WTC11 (cell line): ENCODE measurements at regions not wholly inside any gene's neighbourhood (a gene's known extent, or its start where the extent isn't known, plus 50 kb on each side); places are given as distances from the start of the nearest gene placed in this dataset.
A peak's percentile ranks its signal among the peaks of the same experiment; 100 is the strongest.

Experiments used
- ATAC-seq: fragments of 200-7000 bp; cut with Tn5 transposase; 2 replicates; pipeline ENCODE4 v1.10.0; 2021; ENCODE audit warnings: mild to moderate bottlenecking, moderate library complexity
- CTCF ChIA-PET: fragments of 300-600 bp; sonication (Branson Sonifier 250); formaldehyde crosslinking; loops from one replicate; lab custom pipeline; 2021; ENCODE audit warnings: antibody characterized with exemption; lab: Charles Lee
- POLR2A ChIA-PET: fragments of 350-600 bp; sonication (Branson Sonifier 250); formaldehyde crosslinking; loops from one replicate; lab custom pipeline; 2021; ENCODE audit warnings: antibody characterized with exemption; lab: Charles Lee
- DNase-seq: peaks from one replicate; pipeline ENCODE4 v3.0.0; 2021; ENCODE audit warnings: low spot score
- H3K27ac Mint-ChIP-seq: 2 replicates; pipeline ENCODE4 v1.8.0; 2021; ENCODE audit warnings: mixed read lengths
- H3K27me3 Mint-ChIP-seq: 2 replicates; pipeline ENCODE4 v1.8.0; 2021; ENCODE audit warnings: low read depth, mild to moderate bottlenecking, moderate library complexity, mixed read lengths
- H3K36me3 Mint-ChIP-seq: 2 replicates; pipeline ENCODE4 v1.8.0; 2021; ENCODE audit warnings: mixed read lengths
- H3K4me1 Mint-ChIP-seq: 2 replicates; pipeline ENCODE4 v1.8.0; 2022; ENCODE audit warnings: mixed read lengths
- H3K4me3 Mint-ChIP-seq: 2 replicates; pipeline ENCODE4 v1.8.0; 2021; ENCODE audit warnings: mild to moderate bottlenecking, moderate library complexity, mixed read lengths
- H3K9me3 Mint-ChIP-seq: 2 replicates; pipeline ENCODE4 v1.8.0; 2021; ENCODE audit warnings: mixed read lengths
- ATF1 ChIP-seq: sonication (generic); formaldehyde crosslinking; IDR thresholded peaks from 2 replicates; pipeline ENCODE4 v1.8.1; 2023; ENCODE audit warnings: mild to moderate bottlenecking, moderate library complexity, missing genetic modification reagents
- CBFB ChIP-seq: sonication (generic); formaldehyde crosslinking; IDR thresholded peaks from 2 replicates; pipeline ENCODE4 v1.8.1; 2022; ENCODE audit warnings: mild to moderate bottlenecking, low read depth, missing genetic modification reagents
- ETV6 ChIP-seq: sonication (generic); formaldehyde crosslinking; IDR thresholded peaks from 2 replicates; pipeline ENCODE4 v1.8.1; 2022; ENCODE audit warnings: mild to moderate bottlenecking, missing genetic modification reagents
- FOXK1 ChIP-seq: sonication (generic); formaldehyde crosslinking; IDR thresholded peaks from 2 replicates; pipeline ENCODE4 v1.8.0; 2022; ENCODE audit warnings: mild to moderate bottlenecking, moderate library complexity, missing genetic modification reagents
- IRF2 ChIP-seq: sonication (generic); formaldehyde crosslinking; IDR thresholded peaks from 2 replicates; pipeline ENCODE4 v1.8.0; 2022; ENCODE audit warnings: low read depth, missing genetic modification reagents, borderline replicate concordance
- KAT7 ChIP-seq: sonication (generic); formaldehyde crosslinking; IDR thresholded peaks from 2 replicates; pipeline ENCODE4 v1.8.1; 2023; ENCODE audit warnings: missing genetic modification reagents, mild to moderate bottlenecking, borderline replicate concordance
- MXD4 ChIP-seq: fragments of 250-450 bp; sonication (Bioruptor Pico); IDR thresholded peaks from 2 replicates; pipeline ENCODE4 v1.8.0; 2021; ENCODE audit warnings: mild to moderate bottlenecking, moderate library complexity, borderline replicate concordance
- NFE2L1 ChIP-seq: sonication (generic); formaldehyde crosslinking; IDR thresholded peaks from 2 replicates; pipeline ENCODE4 v1.8.1; 2023; ENCODE audit warnings: missing genetic modification reagents
- SOX15 ChIP-seq: fragments of 250-450 bp; sonication (Bioruptor Pico); IDR thresholded peaks from 2 replicates; pipeline ENCODE4 v1.9.0; 2021; ENCODE audit warnings: mild to moderate bottlenecking
- STAT6 ChIP-seq: sonication (generic); formaldehyde crosslinking; conservative IDR thresholded peaks from 2 replicates; pipeline ENCODE4 v1.8.1; 2023; ENCODE audit warnings: mild to moderate bottlenecking, low read depth, missing genetic modification reagents, moderate library complexity
- TP53 ChIP-seq: sonication (generic); formaldehyde crosslinking; IDR thresholded peaks from 2 replicates; pipeline ENCODE4 v1.8.1; 2023; ENCODE audit warnings: mild to moderate bottlenecking, missing genetic modification reagents
- ZBTB21 ChIP-seq: sonication (generic); formaldehyde crosslinking; IDR thresholded peaks from 2 replicates; pipeline ENCODE4 v1.8.1; 2023; ENCODE audit warnings: mild to moderate bottlenecking, missing genetic modification reagents, borderline replicate concordance
- ZNF121 ChIP-seq: sonication (generic); formaldehyde crosslinking; IDR thresholded peaks from 2 replicates; pipeline ENCODE4 v1.8.0; 2023; ENCODE audit warnings: missing genetic modification reagents
- ZNF219 ChIP-seq: sonication (generic); formaldehyde crosslinking; IDR thresholded peaks from 2 replicates; pipeline ENCODE4 v1.8.0; 2023; ENCODE audit warnings: missing genetic modification reagents, mild to moderate bottlenecking, borderline replicate concordance
- ZNF263 ChIP-seq: sonication (generic); formaldehyde crosslinking; IDR thresholded peaks from 2 replicates; pipeline ENCODE4 v1.8.1; 2022; ENCODE audit warnings: low read depth, mild to moderate bottlenecking, moderate library complexity, missing genetic modification reagents
- ZNF671 ChIP-seq: fragments of 250-450 bp; sonication (Bioruptor Pico); IDR thresholded peaks from 2 replicates; pipeline ENCODE4 v1.8.0; 2021; ENCODE audit warnings: mild to moderate bottlenecking
- TF ChIP-seq, protein P1 (sequence below): sonication (generic); formaldehyde crosslinking; IDR thresholded peaks from 2 replicates; pipeline ENCODE4 v1.8.1; 2022; ENCODE audit warnings: mild to moderate bottlenecking, missing genetic modification reagents, moderate library complexity, borderline replicate concordance
- TF ChIP-seq, protein P2 (sequence below): fragments of 250-450 bp; sonication (Bioruptor Pico); IDR thresholded peaks from 2 replicates; pipeline ENCODE4 v1.9.0; 2021; ENCODE audit warnings: mild to moderate bottlenecking
- TF ChIP-seq, protein P3 (sequence below): sonication (generic); formaldehyde crosslinking; IDR thresholded peaks from 2 replicates; pipeline ENCODE4 v1.8.0; 2022; ENCODE audit warnings: mild to moderate bottlenecking, missing genetic modification reagents
- TF ChIP-seq, protein P4 (sequence below): sonication (generic); formaldehyde crosslinking; IDR thresholded peaks from 2 replicates; pipeline ENCODE4 v1.8.0; 2022; ENCODE audit warnings: mild to moderate bottlenecking, missing genetic modification reagents
- TF ChIP-seq, protein P5 (sequence below): sonication (generic); formaldehyde crosslinking; IDR thresholded peaks from 2 replicates; pipeline ENCODE4 v1.8.1; 2022; ENCODE audit warnings: low read depth, missing genetic modification reagents, borderline replicate concordance

DNA sequence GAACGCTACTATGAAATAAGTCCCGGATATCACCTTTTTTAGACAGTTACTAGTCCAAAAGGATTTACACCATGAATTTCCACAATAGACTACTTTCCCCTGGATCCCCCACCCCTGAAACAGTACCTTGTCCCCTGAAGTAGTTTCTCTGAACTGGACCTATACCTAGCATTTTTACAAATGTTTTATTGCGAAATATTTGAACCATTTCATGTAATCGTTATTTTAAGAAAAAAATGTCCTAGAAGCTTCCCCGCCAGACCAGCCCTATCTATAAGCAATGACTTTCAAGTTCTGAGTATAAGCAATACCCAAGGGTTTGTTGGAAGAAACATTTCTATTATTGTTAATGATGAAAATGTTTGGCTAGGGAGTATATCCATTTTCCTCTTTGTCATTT, 517.8 kb upstream of the IGFBP7 start (continued):
- TF ChIP-seq, protein P1, sequence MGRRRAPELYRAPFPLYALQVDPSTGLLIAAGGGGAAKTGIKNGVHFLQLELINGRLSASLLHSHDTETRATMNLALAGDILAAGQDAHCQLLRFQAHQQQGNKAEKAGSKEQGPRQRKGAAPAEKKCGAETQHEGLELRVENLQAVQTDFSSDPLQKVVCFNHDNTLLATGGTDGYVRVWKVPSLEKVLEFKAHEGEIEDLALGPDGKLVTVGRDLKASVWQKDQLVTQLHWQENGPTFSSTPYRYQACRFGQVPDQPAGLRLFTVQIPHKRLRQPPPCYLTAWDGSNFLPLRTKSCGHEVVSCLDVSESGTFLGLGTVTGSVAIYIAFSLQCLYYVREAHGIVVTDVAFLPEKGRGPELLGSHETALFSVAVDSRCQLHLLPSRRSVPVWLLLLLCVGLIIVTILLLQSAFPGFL, result no peak
- TF ChIP-seq ZNF121 (CRISPR knock-in tag), result no peak
- no peak for TF ChIP-seq ETV6 (CRISPR knock-in tag)
- no peak for TF ChIP-seq CBFB (CRISPR knock-in tag)
- no peak for TF ChIP-seq TP53 (CRISPR knock-in tag)
- TF ChIP-seq ZNF263 (CRISPR knock-in tag), result no peak
- TF ChIP-seq SOX15, result no peak
- no peak for TF ChIP-seq ATF1 (CRISPR knock-in tag)
- TF ChIP-seq, all 79 proteins: peak for 0

- TF ChIP-seq KAT7 (CRISPR knock-in tag), result no peak
- no peak for TF ChIP-seq ZNF671
- no peak for TF ChIP-seq FOXK1 (CRISPR knock-in tag)
- TF ChIP-seq ZNF219 (CRISPR knock-in tag), result no peak
- no peak for TF ChIP-seq NFE2L1 (CRISPR knock-in tag)
- TF ChIP-seq, protein P2, sequence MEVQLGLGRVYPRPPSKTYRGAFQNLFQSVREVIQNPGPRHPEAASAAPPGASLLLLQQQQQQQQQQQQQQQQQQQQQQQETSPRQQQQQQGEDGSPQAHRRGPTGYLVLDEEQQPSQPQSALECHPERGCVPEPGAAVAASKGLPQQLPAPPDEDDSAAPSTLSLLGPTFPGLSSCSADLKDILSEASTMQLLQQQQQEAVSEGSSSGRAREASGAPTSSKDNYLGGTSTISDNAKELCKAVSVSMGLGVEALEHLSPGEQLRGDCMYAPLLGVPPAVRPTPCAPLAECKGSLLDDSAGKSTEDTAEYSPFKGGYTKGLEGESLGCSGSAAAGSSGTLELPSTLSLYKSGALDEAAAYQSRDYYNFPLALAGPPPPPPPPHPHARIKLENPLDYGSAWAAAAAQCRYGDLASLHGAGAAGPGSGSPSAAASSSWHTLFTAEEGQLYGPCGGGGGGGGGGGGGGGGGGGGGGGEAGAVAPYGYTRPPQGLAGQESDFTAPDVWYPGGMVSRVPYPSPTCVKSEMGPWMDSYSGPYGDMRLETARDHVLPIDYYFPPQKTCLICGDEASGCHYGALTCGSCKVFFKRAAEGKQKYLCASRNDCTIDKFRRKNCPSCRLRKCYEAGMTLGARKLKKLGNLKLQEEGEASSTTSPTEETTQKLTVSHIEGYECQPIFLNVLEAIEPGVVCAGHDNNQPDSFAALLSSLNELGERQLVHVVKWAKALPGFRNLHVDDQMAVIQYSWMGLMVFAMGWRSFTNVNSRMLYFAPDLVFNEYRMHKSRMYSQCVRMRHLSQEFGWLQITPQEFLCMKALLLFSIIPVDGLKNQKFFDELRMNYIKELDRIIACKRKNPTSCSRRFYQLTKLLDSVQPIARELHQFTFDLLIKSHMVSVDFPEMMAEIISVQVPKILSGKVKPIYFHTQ (CRISPR knock-in tag), result no peak
- TF ChIP-seq, protein P3, sequence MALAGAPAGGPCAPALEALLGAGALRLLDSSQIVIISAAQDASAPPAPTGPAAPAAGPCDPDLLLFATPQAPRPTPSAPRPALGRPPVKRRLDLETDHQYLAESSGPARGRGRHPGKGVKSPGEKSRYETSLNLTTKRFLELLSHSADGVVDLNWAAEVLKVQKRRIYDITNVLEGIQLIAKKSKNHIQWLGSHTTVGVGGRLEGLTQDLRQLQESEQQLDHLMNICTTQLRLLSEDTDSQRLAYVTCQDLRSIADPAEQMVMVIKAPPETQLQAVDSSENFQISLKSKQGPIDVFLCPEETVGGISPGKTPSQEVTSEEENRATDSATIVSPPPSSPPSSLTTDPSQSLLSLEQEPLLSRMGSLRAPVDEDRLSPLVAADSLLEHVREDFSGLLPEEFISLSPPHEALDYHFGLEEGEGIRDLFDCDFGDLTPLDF (CRISPR knock-in tag), result no peak
- TF ChIP-seq MXD4 (CRISPR knock-in tag), result no peak
- TF ChIP-seq, protein P4, sequence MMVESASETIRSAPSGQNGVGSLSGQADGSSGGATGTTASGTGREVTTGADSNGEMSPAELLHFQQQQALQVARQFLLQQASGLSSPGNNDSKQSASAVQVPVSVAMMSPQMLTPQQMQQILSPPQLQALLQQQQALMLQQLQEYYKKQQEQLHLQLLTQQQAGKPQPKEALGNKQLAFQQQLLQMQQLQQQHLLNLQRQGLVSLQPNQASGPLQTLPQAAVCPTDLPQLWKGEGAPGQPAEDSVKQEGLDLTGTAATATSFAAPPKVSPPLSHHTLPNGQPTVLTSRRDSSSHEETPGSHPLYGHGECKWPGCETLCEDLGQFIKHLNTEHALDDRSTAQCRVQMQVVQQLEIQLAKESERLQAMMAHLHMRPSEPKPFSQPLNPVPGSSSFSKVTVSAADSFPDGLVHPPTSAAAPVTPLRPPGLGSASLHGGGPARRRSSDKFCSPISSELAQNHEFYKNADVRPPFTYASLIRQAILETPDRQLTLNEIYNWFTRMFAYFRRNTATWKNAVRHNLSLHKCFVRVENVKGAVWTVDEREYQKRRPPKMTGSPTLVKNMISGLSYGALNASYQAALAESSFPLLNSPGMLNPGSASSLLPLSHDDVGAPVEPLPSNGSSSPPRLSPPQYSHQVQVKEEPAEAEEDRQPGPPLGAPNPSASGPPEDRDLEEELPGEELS (CRISPR knock-in tag), result no peak
- no peaks in the 10 kb centered on the region for H3K27me3 Mint-ChIP-seq
- peak; percentile 88 for ATAC-seq
- peaks cover 5% of the 10 kb centered on the region for H3K4me1 Mint-ChIP-seq
- H3K27ac Mint-ChIP-seq, result no peak overlapping the region
- CTCF ChIA-PET, result interaction anchor here (1.0 kb wide), 1 partner anchor 118 kb away, joined by 3 read pairs; no protein-coding TSS in a partner anchor
- no peaks in the 10 kb centered on the region for H3K9me3 Mint-ChIP-seq
- H3K4me3 Mint-ChIP-seq, result no peak overlapping the region
- POLR2A ChIA-PET, result no interaction called here
- no peaks in the 10 kb centered on the region for H3K36me3 Mint-ChIP-seq
- DNase-seq, result no peak
Measured at GRCh38 chr4:57614257-57614932, 504.2 kb upstream of the IGFBP7 start.

DNA sequence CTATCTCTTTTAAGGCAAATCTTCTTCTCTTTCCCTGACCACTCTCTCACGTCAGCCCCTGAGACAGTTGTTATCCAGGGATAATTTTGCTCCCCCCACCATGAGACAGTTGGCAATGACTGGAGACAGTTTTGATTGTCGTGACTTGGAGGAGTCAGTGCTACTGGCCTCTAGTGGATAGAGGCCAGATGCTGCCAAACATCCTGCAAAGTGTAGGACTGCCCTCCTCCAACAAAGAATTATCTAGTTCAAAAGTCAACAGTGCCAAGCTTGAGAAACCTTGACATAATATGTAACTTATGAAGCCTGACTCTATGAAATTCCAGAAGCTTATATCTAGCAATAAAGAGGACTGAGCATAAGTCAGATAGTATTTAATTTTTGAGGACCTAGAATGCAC, 502.1 kb upstream of the IGFBP7 start:
- H3K36me3 Mint-ChIP-seq, result no peaks in the 10 kb centered on the region
- H3K27ac Mint-ChIP-seq, result no peak overlapping the region
- peaks cover 11% of the 10 kb centered on the region for H3K4me1 Mint-ChIP-seq
- DNase-seq, result no peak
- CTCF ChIA-PET, result no interaction called here
- POLR2A ChIA-PET, result no interaction called here
- no peak overlapping the region for H3K4me3 Mint-ChIP-seq
- no peak; the same call in 1 of the 2 replicates for ATAC-seq
- no peaks in the 10 kb centered on the region for H3K9me3 Mint-ChIP-seq
- no peaks in the 10 kb centered on the region for H3K27me3 Mint-ChIP-seq
- TF ChIP-seq, protein P5, sequence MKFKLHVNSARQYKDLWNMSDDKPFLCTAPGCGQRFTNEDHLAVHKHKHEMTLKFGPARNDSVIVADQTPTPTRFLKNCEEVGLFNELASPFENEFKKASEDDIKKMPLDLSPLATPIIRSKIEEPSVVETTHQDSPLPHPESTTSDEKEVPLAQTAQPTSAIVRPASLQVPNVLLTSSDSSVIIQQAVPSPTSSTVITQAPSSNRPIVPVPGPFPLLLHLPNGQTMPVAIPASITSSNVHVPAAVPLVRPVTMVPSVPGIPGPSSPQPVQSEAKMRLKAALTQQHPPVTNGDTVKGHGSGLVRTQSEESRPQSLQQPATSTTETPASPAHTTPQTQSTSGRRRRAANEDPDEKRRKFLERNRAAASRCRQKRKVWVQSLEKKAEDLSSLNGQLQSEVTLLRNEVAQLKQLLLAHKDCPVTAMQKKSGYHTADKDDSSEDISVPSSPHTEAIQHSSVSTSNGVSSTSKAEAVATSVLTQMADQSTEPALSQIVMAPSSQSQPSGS, result no peak
- no peak for TF ChIP-seq STAT6
- no peak for TF ChIP-seq TP53 (CRISPR knock-in tag)
- TF ChIP-seq IRF2 (CRISPR knock-in tag), result no peak
- TF ChIP-seq, protein P3 (CRISPR knock-in tag), result no peak
- TF ChIP-seq ZBTB21 (CRISPR knock-in tag), result no peak
- TF ChIP-seq SOX15, result no peak
